IMR-90 (cell line): ENCODE measurements at regions not wholly inside any gene's neighbourhood (a gene's known extent, or its start where the extent isn't known, plus 50 kb on each side); places are given as distances from the start of the nearest gene placed in this dataset.

Experiments
- ATAC-seq: fragments of 200-7000 bp; cut with Tn5 transposase; 2 replicates; pipeline ENCODE4 v1.9.1; 2020; ENCODE audit warnings: low read depth, mild to moderate bottlenecking, moderate library complexity
- BruUV-seq: library from RNA; stranded (reverse); fragments of 400-500 nt; replicated peaks from 2 replicates; lab custom pipeline; 2021; lab: Mats Ljungman, UMichigan
- CTCF ChIA-PET: fragments of 300-600 bp; formaldehyde crosslinking; extraction: SDS; loops from one replicate; lab custom pipeline; 2021; ENCODE audit warnings: antibody characterized with exemption; lab: Yijun Ruan, JAX
- POLR2A ChIA-PET: fragments of 300-600 bp; sonication (Branson Sonifier 250); formaldehyde crosslinking; loops from one replicate; lab custom pipeline; 2022; ENCODE audit warnings: antibody characterized with exemption; ENCODE audit not compliant: unreplicated experiment; lab: Charles Lee
- DNase-seq: peaks from one replicate; pipeline ENCODE4 v3.0.0; 2013
- H2AFZ ChIP-seq: replicated peaks from 2 replicates; pipeline ENCODE3; 2013; ENCODE audit warnings: low read length, mild to moderate bottlenecking; ENCODE audit not compliant: poor library complexity
- H2AK5ac ChIP-seq: 2 replicates; pipeline ENCODE4 v1.6.1; 2013; ENCODE audit warnings: low read depth, low read length, inconsistent platforms
- H2AK9ac ChIP-seq: replicated peaks from 2 replicates; pipeline ENCODE3; 2013; ENCODE audit warnings: mild to moderate bottlenecking, low read depth, low read length, moderate library complexity; ENCODE audit not compliant: poor library complexity
- H2BK120ac ChIP-seq: 2 replicates; pipeline ENCODE4 v1.6.1; 2013; ENCODE audit warnings: low read depth, low read length, inconsistent platforms
- H2BK15ac ChIP-seq: 3 replicates; pipeline ENCODE4 v1.6.1; 2013; ENCODE audit warnings: low read depth, low read length, inconsistent platforms
- H2BK20ac ChIP-seq: 2 replicates; pipeline ENCODE4 v1.6.1; 2013; ENCODE audit warnings: low read depth, mild to moderate bottlenecking, inconsistent platforms, low read length, moderate library complexity
- H2BK5ac ChIP-seq: 2 replicates; pipeline ENCODE4 v1.6.1; 2013; ENCODE audit warnings: mild to moderate bottlenecking, low read depth, low read length, inconsistent platforms; ENCODE audit not compliant: poor library complexity, severe bottlenecking
- H3K14ac ChIP-seq: replicated peaks from 2 replicates; pipeline ENCODE4 v1.6.1; 2013; ENCODE audit warnings: low read depth, low read length, inconsistent platforms
- H3K18ac ChIP-seq: 2 replicates; pipeline ENCODE4 v1.6.1; 2013; ENCODE audit warnings: low read depth, low read length, control low read depth
- H3K23ac ChIP-seq: 2 replicates; pipeline ENCODE4 v1.6.1; 2013; ENCODE audit warnings: low read depth, low read length, inconsistent platforms
- H3K27ac ChIP-seq: 2 replicates; pipeline ENCODE4 v1.5.1; 2013; ENCODE audit warnings: mild to moderate bottlenecking, control low read depth, low read length; ENCODE audit not compliant: insufficient read depth
- H3K27me3 ChIP-seq: 2 replicates; pipeline ENCODE4 v1.6.1; 2013; ENCODE audit warnings: low read length; ENCODE audit not compliant: control insufficient read depth, insufficient read depth
- H3K36me3 ChIP-seq: 2 replicates; pipeline ENCODE4 v1.6.1; 2013; ENCODE audit warnings: low read length, mixed read lengths; ENCODE audit not compliant: control insufficient read depth, insufficient read depth
- H3K4ac ChIP-seq: 2 replicates; pipeline ENCODE4 v1.6.1; 2013; ENCODE audit warnings: low read depth, low read length, inconsistent platforms
- H3K4me1 ChIP-seq: 2 replicates; pipeline ENCODE4 v1.6.1; 2013; ENCODE audit warnings: low read length, mixed read lengths; ENCODE audit not compliant: control insufficient read depth, insufficient read depth
- H3K4me2 ChIP-seq: 2 replicates; pipeline ENCODE4 v1.6.1; 2013; ENCODE audit warnings: low read depth, mild to moderate bottlenecking, control low read depth, low read length, moderate library complexity
- H3K4me3 ChIP-seq: 2 replicates; pipeline ENCODE4 v1.5.1; 2013; ENCODE audit warnings: low read depth, mild to moderate bottlenecking, control low read depth, low read length, moderate library complexity; ENCODE audit not compliant: insufficient read depth
- H3K56ac ChIP-seq: 2 replicates; pipeline ENCODE4 v1.6.1; 2013; ENCODE audit warnings: low read length, inconsistent platforms; ENCODE audit not compliant: insufficient read depth; ENCODE audit errors: extremely low read depth
- H3K79me1 ChIP-seq, 2 experiments: 2 replicates each; pipeline ENCODE4 v1.6.1; 2013; ENCODE audit warnings: low read length in 2 of 2, inconsistent platforms in 1 of 2, low read depth in 1 of 2
- H3K9ac ChIP-seq: 2 replicates; pipeline ENCODE4 v1.6.1; 2013; ENCODE audit warnings: low read depth, low read length, control low read depth
- H3K9me1 ChIP-seq: 2 replicates; pipeline ENCODE4 v1.6.1; 2013; ENCODE audit warnings: low read length, inconsistent platforms; ENCODE audit not compliant: insufficient read depth
- H3K9me3 ChIP-seq: 2 replicates; pipeline ENCODE4 v1.6.1; 2013; ENCODE audit warnings: low read length; ENCODE audit not compliant: control insufficient read depth, insufficient read depth
- H4K20me1 ChIP-seq: 2 replicates; pipeline ENCODE4 v1.6.1; 2013; ENCODE audit warnings: low read length, inconsistent platforms; ENCODE audit not compliant: insufficient read depth
- H4K5ac ChIP-seq: 2 replicates; pipeline ENCODE4 v1.6.1; 2013; ENCODE audit warnings: mild to moderate bottlenecking, low read depth, low read length, control low read depth
- H4K8ac ChIP-seq, 2 experiments: 2 replicates each; pipeline ENCODE4 v1.6.1; 2013; ENCODE audit warnings: low read depth in 2 of 2, low read length in 2 of 2, control low read depth in 1 of 2, inconsistent platforms in 1 of 2
- H4K91ac ChIP-seq: 2 replicates; pipeline ENCODE4 v1.6.1; 2013; ENCODE audit warnings: low read depth, low read length, inconsistent platforms; ENCODE audit not compliant: insufficient read depth
- BHLHE40 ChIP-seq: fragments of 150-350 bp; IDR thresholded peaks from 2 replicates; pipeline ENCODE4 v1.6.1; 2016; ENCODE audit warnings: mild to moderate bottlenecking, low read depth, low read length
- CEBPB ChIP-seq: IDR thresholded peaks from 2 replicates; pipeline ENCODE4 v1.6.1; 2012; ENCODE audit warnings: low read depth, low read length, improper control_type of control experiment
- CHD1 ChIP-seq: IDR thresholded peaks from 2 replicates; pipeline ENCODE4 v1.6.1; 2012; ENCODE audit warnings: low read depth, low read length, improper control_type of control experiment
- CTCF ChIP-seq: conservative IDR thresholded peaks from 2 replicates; pipeline ENCODE4 v1.5.1; 2012; ENCODE audit warnings: mild to moderate bottlenecking, low read depth, low read length, improper control_type of control experiment
- FOS ChIP-seq: fragments of 150-350 bp; IDR thresholded peaks from 2 replicates; pipeline ENCODE4 v1.6.1; 2016; ENCODE audit warnings: low read depth, low read length
- MAFK ChIP-seq: IDR thresholded peaks from 2 replicates; pipeline ENCODE4 v1.6.1; 2012; ENCODE audit warnings: low read depth, low read length, improper control_type of control experiment
- MAZ ChIP-seq: IDR thresholded peaks from 2 replicates; pipeline ENCODE4 v1.6.1; 2012; ENCODE audit warnings: low read depth, mild to moderate bottlenecking, low read length, improper control_type of control experiment, moderate library complexity, borderline replicate concordance
- MXI1 ChIP-seq: IDR thresholded peaks from 2 replicates; pipeline ENCODE4 v1.6.1; 2012; ENCODE audit warnings: low read depth, mild to moderate bottlenecking, low read length, moderate library complexity, borderline replicate concordance
- NFE2L2 ChIP-seq: fragments of 150-350 bp; IDR thresholded peaks from 2 replicates; pipeline ENCODE4 v1.6.1; 2016; ENCODE audit warnings: low read depth, mild to moderate bottlenecking, low read length
- POLR2A ChIP-seq: IDR thresholded peaks from 2 replicates; pipeline ENCODE4 v1.6.1; 2012; ENCODE audit warnings: mild to moderate bottlenecking, low read depth, low read length
- RAD21 ChIP-seq: IDR thresholded peaks from 2 replicates; pipeline ENCODE4 v1.6.1; 2012; ENCODE audit warnings: low read length, improper control_type of control experiment
- RCOR1 ChIP-seq: IDR thresholded peaks from 2 replicates; pipeline ENCODE4 v1.6.1; 2012; ENCODE audit warnings: mild to moderate bottlenecking, low read length, improper control_type of control experiment; ENCODE audit not compliant: insufficient replicate concordance
- RFX5 ChIP-seq: IDR thresholded peaks from 2 replicates; pipeline ENCODE4 v1.8.0; 2012; ENCODE audit warnings: low read depth, mild to moderate bottlenecking, low read length, moderate library complexity
- SMC3 ChIP-seq: fragments of 150-350 bp; IDR thresholded peaks from 2 replicates; pipeline ENCODE4 v1.6.1; 2016; ENCODE audit warnings: low read depth, mild to moderate bottlenecking, antibody characterized with exemption, low read length, moderate library complexity
- dilution Hi-C: fragments of 300-500 bp; cut with HindIII; formaldehyde crosslinking; loops from one replicate; pipeline ENCODE4 v1.14.3; 2018; ENCODE audit warnings: low sequenced_read_pairs; ENCODE audit not compliant: unreplicated experiment
- in situ Hi-C: fragments of 300-500 bp; cut with MboI; formaldehyde crosslinking; loops from 3 replicates; pipeline ENCODE4 v1.14.3; 2019; ENCODE audit warnings: low sequenced_read_pairs, inconsistent platforms, mixed read lengths
- intact Hi-C: fragments of 100-400 bp; cut with micrococcal nuclease; formaldehyde crosslinking; loops from 2 replicates; pipeline ENCODE4 v1.10.0; 2022
- TF ChIP-seq, protein P1 (sequence below): fragments of 150-350 bp; IDR thresholded peaks from 2 replicates; pipeline ENCODE4 v1.6.1; 2017; ENCODE audit warnings: mild to moderate bottlenecking, antibody characterized with exemption, low read length, low read depth
- TF ChIP-seq, protein P2 (sequence below): fragments of 150-350 bp; IDR thresholded peaks from 2 replicates; pipeline ENCODE4 v1.6.1; 2016; ENCODE audit warnings: low read depth, mild to moderate bottlenecking, low read length, moderate library complexity, borderline replicate concordance

DNA sequence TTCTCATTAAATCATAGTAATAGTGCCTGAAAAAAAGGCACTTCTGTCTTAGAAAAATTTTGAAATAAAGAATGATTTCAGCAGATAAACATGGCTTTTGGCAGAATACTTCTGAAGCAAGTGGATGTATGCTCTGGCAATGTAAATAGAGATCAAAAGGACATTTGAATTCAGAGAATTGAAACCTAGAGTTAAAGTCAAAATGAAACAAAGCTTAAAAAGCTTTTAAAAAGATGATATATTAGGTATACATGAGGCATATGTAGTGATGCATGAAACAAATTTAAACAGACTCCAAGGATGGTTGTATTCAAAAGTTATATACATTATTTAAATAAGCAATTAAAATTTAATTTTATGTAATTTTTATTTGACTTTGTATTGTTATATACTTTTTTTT is 1344.5 kb upstream of the TMEFF2 start:
- H3K9me3 ChIP-seq: peaks cover 14% of the 10 kb centered on the region
- H3K27me3 ChIP-seq: no peaks in the 10 kb centered on the region
- no peaks in the 10 kb centered on the region for H3K4me1 ChIP-seq
- H3K9me1 ChIP-seq: no peaks in the 10 kb centered on the region
- no peak overlapping the region for H3K4me2 ChIP-seq
- TF ChIP-seq SMC3 (no peak), RCOR1 (no peak), RAD21 (no peak), CHD1 (no peak), MAZ (no peak), MAFK (no peak), BHLHE40 (no peak), CTCF (no peak), CEBPB (no peak), MXI1 (no peak), NFE2L2 (no peak), RFX5 (no peak), POLR2A (no peak), FOS (no peak)
- TF ChIP-seq, protein P1, sequence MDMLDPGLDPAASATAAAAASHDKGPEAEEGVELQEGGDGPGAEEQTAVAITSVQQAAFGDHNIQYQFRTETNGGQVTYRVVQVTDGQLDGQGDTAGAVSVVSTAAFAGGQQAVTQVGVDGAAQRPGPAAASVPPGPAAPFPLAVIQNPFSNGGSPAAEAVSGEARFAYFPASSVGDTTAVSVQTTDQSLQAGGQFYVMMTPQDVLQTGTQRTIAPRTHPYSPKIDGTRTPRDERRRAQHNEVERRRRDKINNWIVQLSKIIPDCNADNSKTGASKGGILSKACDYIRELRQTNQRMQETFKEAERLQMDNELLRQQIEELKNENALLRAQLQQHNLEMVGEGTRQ: no peak
- TF ChIP-seq, protein P2, sequence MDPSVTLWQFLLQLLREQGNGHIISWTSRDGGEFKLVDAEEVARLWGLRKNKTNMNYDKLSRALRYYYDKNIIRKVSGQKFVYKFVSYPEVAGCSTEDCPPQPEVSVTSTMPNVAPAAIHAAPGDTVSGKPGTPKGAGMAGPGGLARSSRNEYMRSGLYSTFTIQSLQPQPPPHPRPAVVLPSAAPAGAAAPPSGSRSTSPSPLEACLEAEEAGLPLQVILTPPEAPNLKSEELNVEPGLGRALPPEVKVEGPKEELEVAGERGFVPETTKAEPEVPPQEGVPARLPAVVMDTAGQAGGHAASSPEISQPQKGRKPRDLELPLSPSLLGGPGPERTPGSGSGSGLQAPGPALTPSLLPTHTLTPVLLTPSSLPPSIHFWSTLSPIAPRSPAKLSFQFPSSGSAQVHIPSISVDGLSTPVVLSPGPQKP: no peak
- no peak overlapping the region for H2AK5ac ChIP-seq
- no peak overlapping the region for H2BK20ac ChIP-seq
- no peak overlapping the region for H3K9ac ChIP-seq
- H4K8ac ChIP-seq: no peak overlapping the region
- no peak overlapping the region for H2BK5ac ChIP-seq
- no TSS peak for BruUV-seq
- no peaks in the 10 kb centered on the region for H3K79me1 ChIP-seq
- no peak overlapping the region for H3K18ac ChIP-seq
- ATAC-seq (no peak), DNase-seq (no peak)
- dilution Hi-C loops (no loop called here), intact Hi-C loops (no loop called here), in situ Hi-C loops (no loop called here)
- no peak overlapping the region for H3K4me3 ChIP-seq
- H4K5ac ChIP-seq: no peak overlapping the region
- H3K36me3 ChIP-seq: no peaks in the 10 kb centered on the region
- H3K4ac ChIP-seq: no peak overlapping the region
- H2BK15ac ChIP-seq: no peak overlapping the region
- ChIA-PET POLR2A (no interaction called here), CTCF (no interaction called here)
- no peak overlapping the region for H3K23ac ChIP-seq
- H4K91ac ChIP-seq: no peak overlapping the region
- no peak overlapping the region for H3K14ac ChIP-seq
- no peak overlapping the region for H3K56ac ChIP-seq
- no peak overlapping the region for H2BK120ac ChIP-seq
- H3K27ac ChIP-seq: no peak overlapping the region
- no peak overlapping the region for H2AFZ ChIP-seq
- no peaks in the 10 kb centered on the region for H4K20me1 ChIP-seq
- no peak overlapping the region for H2AK9ac ChIP-seq
